ENCODE measurements at regions not wholly inside any gene's neighbourhood (a gene's known extent, or its start where the extent isn't known, plus 50 kb on each side); places are given as distances from the start of the nearest gene placed in this dataset.

DNA sequence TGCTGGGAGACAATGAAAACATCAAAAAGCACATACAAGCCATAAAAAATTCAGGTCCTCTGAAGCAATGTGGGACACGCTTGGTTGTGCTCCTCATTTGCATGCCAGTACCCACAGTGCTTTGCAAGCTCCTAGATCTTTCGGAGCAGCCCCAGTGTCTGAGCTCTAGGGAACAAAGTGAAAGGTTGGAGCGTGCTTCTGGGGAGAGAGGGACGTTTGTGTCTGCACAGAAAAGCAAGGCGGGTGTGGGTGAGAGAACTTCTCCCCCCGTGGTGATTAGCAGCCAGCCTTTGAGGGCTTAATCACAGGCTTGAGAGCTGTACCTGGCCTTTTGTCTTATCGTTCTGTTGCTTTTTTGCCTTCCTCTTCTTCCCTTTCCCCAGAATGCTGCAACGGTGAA lies 76.7 kb upstream of the HABP2 start:
- Histone ChIP-seq H3K27ac (no peak overlapping the region), H3K4me3 (no peak overlapping the region)
- WGBS, 4 donors: 45 to 58% (median 54%) methylated on average over 8 of the region's 8 CpGs

DNA sequence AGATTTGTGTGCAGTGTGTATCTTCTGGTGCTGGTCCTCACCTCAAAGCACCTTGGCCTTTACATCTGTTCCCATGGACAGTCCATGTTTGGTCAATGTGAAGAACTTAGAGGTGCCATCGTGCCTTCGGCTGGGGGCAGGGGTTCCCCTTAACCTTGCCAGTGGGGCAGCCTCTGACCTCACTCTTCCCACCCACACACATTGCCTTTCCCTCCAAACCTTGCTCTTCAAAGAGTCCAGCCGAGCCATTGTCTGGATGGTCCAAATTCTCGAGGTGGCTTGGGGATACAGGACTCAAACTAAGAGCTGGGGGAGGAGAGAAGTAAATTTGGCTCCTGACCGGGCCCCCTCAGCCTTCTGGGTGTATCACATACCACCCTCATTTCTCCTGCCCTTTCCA lies 76.2 kb upstream of the HABP2 start:
- 76 to 86% (median 82%) methylated on average over 5 of the region's 5 CpGs for WGBS, 4 donors
- Histone ChIP-seq H3K27ac (no peak overlapping the region), H3K4me3 (no peak overlapping the region), H3K27me3 (no peaks in the 10 kb centered on the region), H3K9me3 (replicated peaks in 1 of 3) (peaks cover 0 to 13% (median 0%) of the 10 kb centered on the region in 3 donors), H3K36me3 (replicated peaks in 1 of 2) (no peaks in the 10 kb centered on the region), H3K4me1 (replicated peaks in 1 of 2) (no peaks in the 10 kb centered on the region)
- TF ChIP-seq, protein P1, sequence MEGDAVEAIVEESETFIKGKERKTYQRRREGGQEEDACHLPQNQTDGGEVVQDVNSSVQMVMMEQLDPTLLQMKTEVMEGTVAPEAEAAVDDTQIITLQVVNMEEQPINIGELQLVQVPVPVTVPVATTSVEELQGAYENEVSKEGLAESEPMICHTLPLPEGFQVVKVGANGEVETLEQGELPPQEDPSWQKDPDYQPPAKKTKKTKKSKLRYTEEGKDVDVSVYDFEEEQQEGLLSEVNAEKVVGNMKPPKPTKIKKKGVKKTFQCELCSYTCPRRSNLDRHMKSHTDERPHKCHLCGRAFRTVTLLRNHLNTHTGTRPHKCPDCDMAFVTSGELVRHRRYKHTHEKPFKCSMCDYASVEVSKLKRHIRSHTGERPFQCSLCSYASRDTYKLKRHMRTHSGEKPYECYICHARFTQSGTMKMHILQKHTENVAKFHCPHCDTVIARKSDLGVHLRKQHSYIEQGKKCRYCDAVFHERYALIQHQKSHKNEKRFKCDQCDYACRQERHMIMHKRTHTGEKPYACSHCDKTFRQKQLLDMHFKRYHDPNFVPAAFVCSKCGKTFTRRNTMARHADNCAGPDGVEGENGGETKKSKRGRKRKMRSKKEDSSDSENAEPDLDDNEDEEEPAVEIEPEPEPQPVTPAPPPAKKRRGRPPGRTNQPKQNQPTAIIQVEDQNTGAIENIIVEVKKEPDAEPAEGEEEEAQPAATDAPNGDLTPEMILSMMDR (IDR thresholded peaks at IDR 0.05): no peak
- no peak for DNase-seq
- intact Hi-C loops (cut with DNase I): no loop called here

More for the DNA sequence above, 76.7 kb upstream of the HABP2 start:
- peaks cover 0 to 13% (median 0%) of the 10 kb centered on the region in 3 donors for H3K9me3 ChIP-seq (replicated peaks in 1 of 3)
- no peak for DNase-seq
- intact Hi-C loops (cut with DNase I): no loop called here
- no peaks in the 10 kb centered on the region for H3K27me3 ChIP-seq
- TF ChIP-seq, protein P1 (IDR thresholded peaks at IDR 0.05): no peak
- no peak for TF ChIP-seq POLR2A (IDR thresholded peaks at IDR 0.05)
- no peaks in the 10 kb centered on the region for H3K36me3 ChIP-seq (replicated peaks in 1 of 2)
- no peaks in the 10 kb centered on the region for H3K4me1 ChIP-seq (replicated peaks in 1 of 2)

DNA sequence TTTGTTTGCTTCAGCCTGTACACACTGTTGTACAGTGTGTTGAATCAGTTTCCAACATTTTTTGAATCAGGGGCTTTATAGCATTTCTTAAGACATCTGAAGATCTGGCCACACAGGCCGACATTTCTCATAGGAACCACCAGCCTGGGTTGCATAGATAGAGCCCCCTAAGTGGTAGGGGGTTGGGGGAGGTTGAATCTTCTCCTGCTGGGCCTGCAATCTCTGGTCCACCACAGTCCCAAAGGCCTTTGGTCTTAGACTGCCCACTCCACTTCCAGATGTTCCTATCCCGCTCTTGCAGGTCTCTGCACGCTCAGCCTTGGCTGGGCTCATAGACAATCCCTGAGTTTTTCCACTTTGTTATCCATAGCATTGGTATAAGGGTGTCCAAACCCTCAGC lies 75.4 kb upstream of the HABP2 start:
- TF ChIP-seq, protein P1 (IDR thresholded peaks at IDR 0.05): no peak
- no peak for TF ChIP-seq POLR2A (IDR thresholded peaks at IDR 0.05)
- H3K4me3 ChIP-seq: no peak overlapping the region
- no peaks in the 10 kb centered on the region for H3K27me3 ChIP-seq
- 74 to 96% (median 91%) methylated on average over 3 of the region's 3 CpGs for WGBS, 4 donors
- H3K9me3 ChIP-seq (replicated peaks in 1 of 3): peaks cover 0 to 13% (median 0%) of the 10 kb centered on the region in 3 donors
- H3K36me3 ChIP-seq (replicated peaks in 1 of 2): no peaks in the 10 kb centered on the region
- no peaks in the 10 kb centered on the region for H3K4me1 ChIP-seq (replicated peaks in 1 of 2)
- no peak overlapping the region for H3K27ac ChIP-seq
- intact Hi-C loops (cut with DNase I): no loop called here
- no peak for DNase-seq

DNA sequence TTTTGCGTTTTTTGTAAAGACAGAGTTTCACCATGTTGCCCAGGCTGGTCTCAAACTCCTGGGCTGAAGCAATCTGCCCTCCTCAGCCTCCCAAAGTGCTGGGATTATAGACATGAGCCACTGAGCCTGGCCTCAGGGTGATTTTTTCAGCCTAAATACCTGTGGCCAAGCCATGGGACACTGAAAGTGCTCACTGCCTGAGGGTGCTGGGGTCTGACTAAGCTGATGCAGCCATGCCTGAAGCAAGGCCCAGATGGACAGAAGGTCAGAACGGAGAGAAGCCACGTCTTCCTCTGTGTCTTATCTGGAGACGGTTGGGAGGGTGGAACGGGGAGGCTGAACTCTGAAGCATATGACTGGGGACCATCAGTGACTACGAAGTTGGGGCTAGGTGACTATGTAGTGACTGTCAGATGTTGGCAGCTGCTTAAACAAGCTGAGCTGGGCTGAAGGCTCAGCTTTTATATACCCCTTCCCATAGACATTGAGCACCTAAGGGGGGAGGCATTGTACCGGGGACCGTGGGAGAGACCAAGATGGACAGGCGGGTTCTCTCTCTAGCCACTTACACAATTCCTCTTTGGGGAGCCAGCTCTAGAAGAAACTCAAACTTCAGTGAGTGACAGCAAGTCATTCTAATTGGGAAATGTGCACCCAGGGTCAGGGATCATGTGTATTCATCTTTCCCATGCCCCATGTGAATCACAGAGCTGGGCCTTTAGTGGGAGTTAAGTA lies 73.3 kb upstream of the HABP2 start:
- no peaks in the 10 kb centered on the region for H3K36me3 ChIP-seq (replicated peaks in 1 of 2)
- no peak overlapping the region for H3K27ac ChIP-seq

More for the DNA sequence above, 73.3 kb upstream of the HABP2 start:
- Histone ChIP-seq H3K27me3 (no peaks in the 10 kb centered on the region), H3K9me3 (replicated peaks in 1 of 3) (peaks cover 0 to 13% (median 0%) of the 10 kb centered on the region in 3 donors), H3K4me1 (replicated peaks in 1 of 2) (no peaks in the 10 kb centered on the region), H3K4me3 (no peak overlapping the region)
- no peak for DNase-seq
- intact Hi-C loops (cut with DNase I): no loop called here
- 88 to 92% (median 91%) methylated on average over 7 to 9 of the region's 9 CpGs for WGBS, 4 donors
- TF ChIP-seq, protein P1 (IDR thresholded peaks at IDR 0.05): no peak
- TF ChIP-seq POLR2A (IDR thresholded peaks at IDR 0.05): no peak
